Right lobe of liver (tissue), 6 donors: ENCODE measurements at regions not wholly inside any gene's neighbourhood (a gene's known extent, or its start where the extent isn't known, plus 50 kb on each side); places are given as distances from the start of the nearest gene placed in this dataset.

Source experiments
- ATAC-seq, 4 donors: fragments of 200-7000 bp; cut with Tn5 transposase; one replicate each; pipeline ENCODE4 v1.9.1; 2020; ENCODE audit warnings: mild to moderate bottlenecking in 4 of 4, moderate library complexity in 4 of 4
- DNase-seq, 3 donors: peaks; one replicate each; pipeline ENCODE4 v3.0.0-alpha.2; 2020
- H3K27ac ChIP-seq, 3 donors: fragments of 200-600 bp; one replicate each; pipeline ENCODE4 v1.8.0; 2022
- H3K27me3 ChIP-seq, 2 donors: fragments of 200-600 bp; one replicate each; pipeline ENCODE4 v1.8.0; 2022
- H3K36me3 ChIP-seq, 4 donors: fragments of 200-600 bp; sonication (generic) in 1 of 4; one replicate each; pipeline versions ENCODE4 v1.5.1 to v1.8.0; 2017 to 2022; ENCODE audit warnings: control low read depth in 1 of 4
- H3K4me1 ChIP-seq, 4 donors: fragments of 200-600 bp; sonication (generic) in 1 of 4; one replicate each; pipeline versions ENCODE4 v1.5.1 to v1.8.0; 2017 to 2022; ENCODE audit warnings: control low read depth in 1 of 4
- H3K4me3 ChIP-seq, 3 donors: fragments of 200-600 bp; one replicate each; pipeline ENCODE4 v1.8.0; 2022
- H3K9me3 ChIP-seq, 4 donors: fragments of 200-600 bp; sonication (generic) in 1 of 4; one replicate each; pipeline versions ENCODE4 v1.5.1 to v1.8.0; 2017 to 2022; ENCODE audit warnings: control low read depth in 1 of 4
- POLR2A ChIP-seq: fragments of 450-650 bp; IDR thresholded peaks from one replicate; pipeline ENCODE4 v1.6.1; 2017; ENCODE audit warnings: antibody characterized with exemption, mild to moderate bottlenecking
- WGBS: methylation state at CpG from one replicate; pipeline ENCODE4 v1.1.6; 2018; ENCODE audit warnings: low coverage, low lambda C conversion rate; ENCODE audit not compliant: insufficient coverage; ENCODE audit errors: missing lambda C conversion rate; 5-methylcytosine and 5-hydroxymethylcytosine counted together
- intact Hi-C, 2 donors: fragments of 100-400 bp; cut with DNase I; formaldehyde crosslinking; loops; one replicate each; pipeline versions ENCODE4 v1.11.2 to v1.14.1; 2022
- TF ChIP-seq, protein P1 (sequence below), 4 donors: fragments of 200-600 bp in 3 of 4; fragments of 450-650 bp in 1 of 4; IDR thresholded peaks; one replicate each; pipeline versions ENCODE4 v1.5.1 to v1.8.0; 2016 to 2022; ENCODE audit warnings: antibody characterized with exemption in 4 of 4, mild to moderate bottlenecking in 2 of 4
- donor health status: DM: no; HTN: yes; CAD: no.
- donor health status: DM: no; HTN: no; CAD: no.
- donor health status: DM: no; HTN: no; CAD: no.
- donor health status: DM: no; HTN: yes; CAD: no.
- donor health status: DM: no; HTN: yes; CAD: no.

DNA sequence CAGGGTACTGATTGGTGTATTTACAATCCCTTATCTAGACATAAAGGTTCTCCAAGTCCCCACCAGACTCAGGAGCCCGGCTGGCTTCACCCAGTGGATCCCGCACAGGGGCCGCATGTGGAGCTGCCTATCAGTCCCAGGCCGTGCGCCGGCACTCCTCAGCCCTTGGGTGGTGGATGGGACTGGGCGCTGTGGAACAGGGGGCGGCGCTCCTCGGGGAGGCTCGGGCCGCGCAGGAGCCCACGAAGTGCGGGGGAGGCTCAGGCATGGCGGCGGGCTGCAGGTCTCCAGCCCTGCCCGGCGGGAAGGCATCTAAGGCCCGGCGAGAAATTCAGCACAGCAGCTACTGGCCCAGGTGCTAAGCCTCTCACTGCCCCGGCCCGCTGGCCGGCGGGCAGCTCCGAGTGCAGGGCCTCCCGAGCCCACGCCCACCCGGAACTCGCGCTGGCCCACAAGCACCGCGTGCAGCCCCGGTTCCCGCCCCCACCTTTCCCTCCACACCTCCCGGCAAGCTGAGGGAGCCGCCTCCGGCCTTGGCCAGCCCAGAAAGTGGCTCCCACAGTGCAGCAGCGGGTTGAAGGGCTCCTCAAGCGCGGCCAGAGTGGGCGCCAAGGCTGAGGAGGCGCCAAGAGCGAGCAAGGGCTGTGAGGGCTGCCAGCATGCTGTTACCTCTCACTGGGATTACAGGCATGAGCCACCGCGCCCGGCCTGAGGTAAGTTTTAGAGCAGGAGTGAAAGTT is 60.0 kb upstream of the SCEL start:
- ATAC-seq, result no peak
- intact Hi-C loops, result no loop called here
- Histone ChIP-seq H3K36me3 (no peaks in the 10 kb centered on the region), H3K4me3 (no peak overlapping the region), H3K27me3 (no peaks in the 10 kb centered on the region), H3K9me3 (no peaks in the 10 kb centered on the region), H3K4me1 (no peaks in the 10 kb centered on the region), H3K27ac (no peak overlapping the region)
- no peak for DNase-seq
- WGBS, result no CpG with 5 or more reads among the region's 47 CpGs
- TF ChIP-seq, protein P1, sequence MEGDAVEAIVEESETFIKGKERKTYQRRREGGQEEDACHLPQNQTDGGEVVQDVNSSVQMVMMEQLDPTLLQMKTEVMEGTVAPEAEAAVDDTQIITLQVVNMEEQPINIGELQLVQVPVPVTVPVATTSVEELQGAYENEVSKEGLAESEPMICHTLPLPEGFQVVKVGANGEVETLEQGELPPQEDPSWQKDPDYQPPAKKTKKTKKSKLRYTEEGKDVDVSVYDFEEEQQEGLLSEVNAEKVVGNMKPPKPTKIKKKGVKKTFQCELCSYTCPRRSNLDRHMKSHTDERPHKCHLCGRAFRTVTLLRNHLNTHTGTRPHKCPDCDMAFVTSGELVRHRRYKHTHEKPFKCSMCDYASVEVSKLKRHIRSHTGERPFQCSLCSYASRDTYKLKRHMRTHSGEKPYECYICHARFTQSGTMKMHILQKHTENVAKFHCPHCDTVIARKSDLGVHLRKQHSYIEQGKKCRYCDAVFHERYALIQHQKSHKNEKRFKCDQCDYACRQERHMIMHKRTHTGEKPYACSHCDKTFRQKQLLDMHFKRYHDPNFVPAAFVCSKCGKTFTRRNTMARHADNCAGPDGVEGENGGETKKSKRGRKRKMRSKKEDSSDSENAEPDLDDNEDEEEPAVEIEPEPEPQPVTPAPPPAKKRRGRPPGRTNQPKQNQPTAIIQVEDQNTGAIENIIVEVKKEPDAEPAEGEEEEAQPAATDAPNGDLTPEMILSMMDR (IDR thresholded peaks at IDR 0.05), result no peak

DNA sequence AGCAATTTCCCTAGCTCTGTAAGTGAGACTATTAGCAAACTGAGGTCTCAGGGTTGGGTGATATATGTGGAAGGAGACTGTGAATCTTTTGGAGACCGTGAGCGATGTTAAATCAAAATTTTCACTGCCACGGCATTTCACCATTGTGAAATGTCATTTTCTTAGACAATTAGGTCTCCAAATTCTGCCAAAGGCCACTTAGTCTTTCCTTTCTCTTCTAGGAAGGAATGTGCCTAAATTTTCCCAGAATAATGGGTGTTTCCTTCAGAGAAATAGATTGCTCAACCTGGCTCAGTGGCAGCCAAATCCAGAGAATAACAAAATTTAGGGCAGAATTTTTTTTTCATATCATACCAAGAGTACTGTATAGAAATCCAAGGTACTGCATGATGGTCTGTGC is 64.5 kb upstream of the SCEL start:
- H3K27ac ChIP-seq, result no peak overlapping the region
- no peaks in the 10 kb centered on the region for H3K9me3 ChIP-seq
- TF ChIP-seq, protein P1 (IDR thresholded peaks at IDR 0.05), result no peak
- no peak for TF ChIP-seq POLR2A
- ATAC-seq (no peak), DNase-seq (no peak)
- intact Hi-C loops, result no loop called here
- no peak overlapping the region for H3K4me3 ChIP-seq
- H3K4me1 ChIP-seq, result no peaks in the 10 kb centered on the region
- no peaks in the 10 kb centered on the region for H3K36me3 ChIP-seq
- WGBS, result 73% methylated on average over 3 of the region's 3 CpGs
- no peaks in the 10 kb centered on the region for H3K27me3 ChIP-seq

DNA sequence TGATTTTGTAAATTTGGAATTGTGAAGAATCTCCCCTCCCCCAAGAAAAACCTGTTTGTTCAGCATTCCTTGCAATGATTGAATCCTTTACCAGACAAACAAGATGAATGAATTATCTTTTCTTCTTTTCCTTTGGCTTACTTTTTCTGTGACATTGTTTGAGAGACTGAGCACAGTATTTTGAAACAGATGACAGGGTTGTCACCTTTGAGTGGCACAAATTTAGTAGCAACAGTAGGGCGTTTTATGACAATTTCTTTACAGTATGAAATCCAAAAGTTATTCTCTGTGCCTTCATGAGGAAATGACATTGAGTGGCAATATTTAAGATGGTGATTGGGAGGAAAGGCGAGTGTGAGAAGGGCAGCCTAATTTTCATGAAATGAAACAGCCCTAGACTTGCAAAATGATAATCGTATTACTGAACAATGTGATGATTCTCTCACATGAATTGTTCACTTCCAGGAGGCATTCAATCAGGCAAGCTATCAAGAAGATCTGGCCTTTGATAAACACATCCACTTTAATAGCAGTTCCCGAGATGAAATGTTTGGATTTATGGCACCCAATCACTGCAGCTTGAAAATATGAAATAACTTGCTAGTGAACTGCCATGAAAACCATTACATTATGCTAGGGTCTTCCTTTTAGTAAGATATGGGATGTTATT is 68.6 kb upstream of the SCEL start:
- no peak for DNase-seq
- H3K4me1 ChIP-seq, result no peaks in the 10 kb centered on the region
- TF ChIP-seq, protein P1 (IDR thresholded peaks at IDR 0.05), result no peak
- TF ChIP-seq POLR2A, result no peak
- ATAC-seq, result no peak
- H3K27ac ChIP-seq, result no peak overlapping the region
- H3K9me3 ChIP-seq, result no peaks in the 10 kb centered on the region
- no peaks in the 10 kb centered on the region for H3K27me3 ChIP-seq
- H3K4me3 ChIP-seq, result no peak overlapping the region
- WGBS, result 66% methylated on average over 4 of the region's 4 CpGs
- no peaks in the 10 kb centered on the region for H3K36me3 ChIP-seq
- intact Hi-C loops, result no loop called here

DNA sequence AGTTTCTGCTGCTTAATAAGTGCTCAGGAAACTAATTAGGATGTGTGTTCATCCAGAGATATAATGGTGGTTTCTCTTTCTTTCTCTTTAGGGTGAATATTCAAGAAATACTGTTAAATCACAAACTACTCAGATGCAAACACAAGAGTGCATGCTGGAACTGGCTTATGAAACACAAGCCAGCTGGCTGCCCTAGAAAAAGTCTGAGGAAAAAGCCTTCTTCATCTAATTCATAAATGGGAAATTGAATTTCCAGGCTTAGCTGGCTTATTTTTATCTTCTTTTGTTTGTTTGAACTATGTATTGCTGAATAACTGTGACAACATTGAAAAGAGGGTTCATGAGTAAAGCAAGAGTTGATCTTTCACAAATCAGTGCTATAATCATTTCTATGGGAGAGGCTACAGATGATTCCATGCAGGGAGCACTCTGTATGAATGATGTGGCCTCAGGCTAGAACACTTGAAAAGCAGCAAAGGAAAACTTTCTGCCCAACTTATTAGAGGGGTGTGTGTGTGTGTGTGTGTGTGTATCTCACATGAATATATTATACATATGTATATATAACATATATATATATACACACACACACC is 69.8 kb upstream of the SCEL start:
- ATAC-seq, result no peak
- Histone ChIP-seq H3K36me3 (no peaks in the 10 kb centered on the region), H3K27me3 (no peaks in the 10 kb centered on the region), H3K4me3 (no peak overlapping the region), H3K9me3 (no peaks in the 10 kb centered on the region), H3K4me1 (peaks cover 0 to 4% (median 0%) of the 10 kb centered on the region in 4 donors), H3K27ac (no peak overlapping the region)
- intact Hi-C loops, result no loop called here
- DNase-seq, result no peak
- no peak for TF ChIP-seq POLR2A
- TF ChIP-seq, protein P1 (IDR thresholded peaks at IDR 0.05), result no peak
